Loucy (cell line): ENCODE measurements at regions not wholly inside any gene's neighbourhood (a gene's known extent, or its start where the extent isn't known, plus 50 kb on each side); places are given as distances from the start of the nearest gene placed in this dataset.

Source experiments
- CTCF ChIP-seq: fragments of 200-600 bp; sonication (generic); conservative IDR thresholded peaks from 2 replicates; pipeline ENCODE4 v1.5.1; 2014; ENCODE audit warnings: mild to moderate bottlenecking, antibody characterized with exemption, low read length
- EZH2phosphoT487 ChIP-seq: fragments of 200-600 bp; IDR thresholded peaks from 2 replicates; pipeline ENCODE4 v1.6.1; 2018; ENCODE audit warnings: antibody characterized with exemption, mild to moderate bottlenecking, moderate library complexity, borderline replicate concordance

DNA sequence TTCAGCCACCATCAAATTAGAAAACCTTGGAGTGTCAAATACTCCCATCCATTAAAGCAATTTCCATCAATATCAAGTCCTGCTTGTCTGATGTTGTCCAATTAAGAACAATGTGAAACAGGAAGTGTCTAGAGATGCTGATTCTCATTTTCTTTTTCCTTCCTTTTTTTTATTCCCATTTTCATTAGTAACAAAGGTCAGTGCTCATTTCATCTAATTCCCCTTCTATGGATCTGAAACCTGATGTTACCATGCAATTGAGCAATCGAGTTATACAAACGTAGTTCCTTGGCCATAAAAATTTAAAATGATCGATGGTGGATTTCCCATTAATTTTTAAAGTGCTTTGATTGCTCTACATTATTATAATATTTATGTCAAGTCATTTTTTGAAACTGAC, 330.6 kb upstream of the ZC3H12C start:
- TF ChIP-seq CTCF (no peak), EZH2phosphoT487 (no peak)
